ENCODE measurements at regions not wholly inside any gene's neighbourhood (a gene's known extent, or its start where the extent isn't known, plus 50 kb on each side); places are given as distances from the start of the nearest gene placed in this dataset.
"Not testable (repeated sequence)": the region's sequence is repeated elsewhere in the genome, so short reads cannot be mapped to it uniquely, and the experiment has no call there.

GRCh38 chr12:97005174-97005573 is 98.1 kb downstream of the NEDD1 start:
- no peak for DNase-seq

GRCh38 chr12:97005646-97006045 is 98.6 kb downstream of the NEDD1 start:
- DNase-seq = no peak

GRCh38 chr12:97006585-97006984 is 99.5 kb downstream of the NEDD1 start:
- peak; percentile 28 for DNase-seq

GRCh38 chr12:97016163-97016562 is 109.1 kb downstream of the NEDD1 start:
- no peak for DNase-seq

- no peak for DNase-seq
Measured at GRCh38 chr12:97017213-97017612, 110.2 kb downstream of the NEDD1 start.

GRCh38 chr12:97022536-97023230 is 115.6 kb downstream of the NEDD1 start:
- DNase-seq = peak; percentile 86

- no peak for DNase-seq
Measured at GRCh38 chr12:97024393-97024792, 117.3 kb downstream of the NEDD1 start.

- no peak for DNase-seq
Measured at GRCh38 chr12:97026901-97027300, 119.8 kb downstream of the NEDD1 start.

- DNase-seq = no peak
Measured at GRCh38 chr12:97027482-97027881, 120.4 kb downstream of the NEDD1 start.

- no peak for DNase-seq
Measured at GRCh38 chr12:97038131-97038530, 131.1 kb downstream of the NEDD1 start.

- no peak for DNase-seq
Measured at GRCh38 chr12:97038834-97039233, 131.8 kb downstream of the NEDD1 start.

GRCh38 chr12:97046901-97047300 is 139.8 kb downstream of the NEDD1 start:
- no peak for DNase-seq

GRCh38 chr12:97047361-97047760 is 140.3 kb downstream of the NEDD1 start:
- no peak for DNase-seq

- DNase-seq = no peak
Measured at GRCh38 chr12:97048421-97049035, 141.5 kb downstream of the NEDD1 start.

GRCh38 chr12:97050509-97050908 is 143.5 kb downstream of the NEDD1 start:
- no peak for DNase-seq

- DNase-seq = no peak
Measured at GRCh38 chr12:97051341-97051740, 144.3 kb downstream of the NEDD1 start.

- DNase-seq = no peak
Measured at GRCh38 chr12:97061171-97061570, 154.1 kb downstream of the NEDD1 start.

GRCh38 chr12:97063292-97063935 is 156.4 kb downstream of the NEDD1 start:
- DNase-seq = no peak

GRCh38 chr12:97075161-97075933 is 168.3 kb downstream of the NEDD1 start:
- no peak for DNase-seq

- DNase-seq = no peak
Measured at GRCh38 chr12:97075934-97076630, 169.0 kb downstream of the NEDD1 start.

GRCh38 chr12:97076912-97077311 is 169.9 kb downstream of the NEDD1 start:
- DNase-seq = not testable (repeated sequence)

GRCh38 chr12:97082029-97082428 is 175.0 kb downstream of the NEDD1 start:
- no peak for DNase-seq

- DNase-seq = no peak
Measured at GRCh38 chr12:97093187-97093683, 186.2 kb downstream of the NEDD1 start.

Data from NCI-H345 (cell line).